Fibroblast of lung (primary cell): ENCODE measurements at regions not wholly inside any gene's neighbourhood (a gene's known extent, or its start where the extent isn't known, plus 50 kb on each side); places are given as distances from the start of the nearest gene placed in this dataset.

ENCODE experiments used
- EZH2 ChIP-seq: IDR thresholded peaks from 2 replicates; pipeline ENCODE4 v1.5.1; 2012; ENCODE audit warnings: low read length, control low read depth, mild to moderate bottlenecking; ENCODE audit errors: missing control alignments
- TF ChIP-seq, protein P1 (sequence below), 2 donors: IDR thresholded peaks in 1 of 2; conservative IDR thresholded peaks in 1 of 2; 1 replicate in 1 of 2; 2 replicates in 1 of 2; pipeline ENCODE4 v1.5.1; 2011 to 2012; ENCODE audit warnings: low read length in 2 of 2, control low read depth in 1 of 2, inconsistent platforms in 1 of 2, low read depth in 1 of 2, mild to moderate bottlenecking in 1 of 2

DNA sequence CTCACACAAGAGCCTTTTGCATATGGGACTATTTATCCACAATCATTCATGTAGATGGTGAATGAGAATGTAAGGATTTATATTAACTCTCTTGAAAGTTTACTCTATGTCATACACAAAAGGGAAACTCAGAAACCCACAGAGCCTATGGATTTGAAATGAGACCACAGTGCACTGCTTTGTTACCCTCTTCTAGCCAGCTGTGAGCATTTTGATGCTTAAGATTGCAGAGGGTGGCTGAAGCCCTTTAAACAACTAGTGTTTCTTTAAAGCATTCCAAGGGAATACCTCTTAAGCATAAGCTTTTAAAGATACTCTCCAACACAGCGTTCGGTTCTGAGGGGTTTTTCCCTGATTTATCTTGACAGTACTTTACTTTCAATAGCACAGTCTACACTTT, 113.9 kb downstream of the NKX6-1 start:
- TF ChIP-seq, protein P1, sequence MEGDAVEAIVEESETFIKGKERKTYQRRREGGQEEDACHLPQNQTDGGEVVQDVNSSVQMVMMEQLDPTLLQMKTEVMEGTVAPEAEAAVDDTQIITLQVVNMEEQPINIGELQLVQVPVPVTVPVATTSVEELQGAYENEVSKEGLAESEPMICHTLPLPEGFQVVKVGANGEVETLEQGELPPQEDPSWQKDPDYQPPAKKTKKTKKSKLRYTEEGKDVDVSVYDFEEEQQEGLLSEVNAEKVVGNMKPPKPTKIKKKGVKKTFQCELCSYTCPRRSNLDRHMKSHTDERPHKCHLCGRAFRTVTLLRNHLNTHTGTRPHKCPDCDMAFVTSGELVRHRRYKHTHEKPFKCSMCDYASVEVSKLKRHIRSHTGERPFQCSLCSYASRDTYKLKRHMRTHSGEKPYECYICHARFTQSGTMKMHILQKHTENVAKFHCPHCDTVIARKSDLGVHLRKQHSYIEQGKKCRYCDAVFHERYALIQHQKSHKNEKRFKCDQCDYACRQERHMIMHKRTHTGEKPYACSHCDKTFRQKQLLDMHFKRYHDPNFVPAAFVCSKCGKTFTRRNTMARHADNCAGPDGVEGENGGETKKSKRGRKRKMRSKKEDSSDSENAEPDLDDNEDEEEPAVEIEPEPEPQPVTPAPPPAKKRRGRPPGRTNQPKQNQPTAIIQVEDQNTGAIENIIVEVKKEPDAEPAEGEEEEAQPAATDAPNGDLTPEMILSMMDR (conservative IDR thresholded peaks at IDR 0.05 in 1 of 2, IDR thresholded peaks at IDR 0.05 in 1 of 2; ENCODE audit: low read depth in 1 of 2, low read length in 2 of 2) = no peak
- no peak for TF ChIP-seq EZH2
